SU-DHL-6 (cell line): ENCODE measurements at regions not wholly inside any gene's neighbourhood (a gene's known extent, or its start where the extent isn't known, plus 50 kb on each side); places are given as distances from the start of the nearest gene placed in this dataset.

Experiments used
- CTCF ChIP-seq: fragments of 200-600 bp; sonication (generic); IDR thresholded peaks from one replicate; pipeline ENCODE4 v1.5.1; 2017; ENCODE audit warnings: antibody characterized with exemption, mild to moderate bottlenecking, low read length, moderate library complexity; ENCODE audit not compliant: insufficient read depth, poor library complexity, severe bottlenecking
- EZH2phosphoT487 ChIP-seq: fragments of 200-600 bp; sonication (generic), shearing (Covaris generic); conservative IDR thresholded peaks from 2 replicates; pipeline ENCODE4 v1.6.1; 2018; ENCODE audit warnings: mild to moderate bottlenecking, antibody characterized with exemption, low read length, moderate library complexity, mixed read lengths

DNA sequence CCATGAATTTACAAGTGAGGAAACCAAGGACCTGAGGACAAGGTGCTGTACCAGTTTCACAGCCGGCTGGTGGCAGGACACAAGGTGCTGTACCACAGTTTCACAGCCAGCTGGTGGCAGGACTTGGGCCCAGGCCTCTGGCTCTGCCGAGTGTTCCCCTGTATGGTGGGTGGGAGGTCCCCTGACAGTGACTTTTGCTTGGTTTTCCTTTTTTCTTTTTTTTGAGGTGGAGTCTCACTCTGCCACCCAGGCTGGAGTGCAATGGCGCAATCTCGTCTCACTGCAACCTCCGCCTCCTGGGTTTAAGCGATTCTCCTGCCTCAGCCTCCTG, 212.4 kb downstream of the LY86 start:
- TF ChIP-seq CTCF (no peak), EZH2phosphoT487 (no peak)
